GM12878 (cell line): ENCODE measurements at regions not wholly inside any gene's neighbourhood (a gene's known extent, or its start where the extent isn't known, plus 50 kb on each side); places are given as distances from the start of the nearest gene placed in this dataset.

Experiments used
- CREB1 ChIP-seq: IDR thresholded peaks from 2 replicates; pipeline ENCODE4 v1.6.1; 2012; ENCODE audit warnings: low read depth, mild to moderate bottlenecking, inconsistent platforms
- MYC ChIP-seq: IDR thresholded peaks from 2 replicates; pipeline ENCODE4 v1.6.1; 2011; ENCODE audit warnings: mild to moderate bottlenecking, low read length, moderate library complexity, inconsistent platforms; ENCODE audit not compliant: insufficient read depth, insufficient replicate concordance, insufficient read length, severe bottlenecking
- POLR2AphosphoS5 ChIP-seq: IDR thresholded peaks from 2 replicates; pipeline ENCODE4 v1.6.1; 2011; ENCODE audit warnings: mild to moderate bottlenecking, low read length, inconsistent platforms
- RAD21 ChIP-seq: IDR thresholded peaks from 2 replicates; pipeline ENCODE4 v1.6.1; 2011; ENCODE audit warnings: mild to moderate bottlenecking, low read depth, low read length, moderate library complexity; ENCODE audit not compliant: insufficient read depth
- TF ChIP-seq, protein P1 (sequence below), 3 experiments: IDR thresholded peaks in 2 of 3; conservative IDR thresholded peaks in 1 of 3; 2 replicates each; pipeline ENCODE4 v1.5.1; 2011; ENCODE audit warnings: low read depth in 3 of 3, low read length in 3 of 3, mild to moderate bottlenecking in 3 of 3, control low read depth in 2 of 3, moderate library complexity in 2 of 3, inconsistent platforms in 1 of 3, mixed read lengths in 1 of 3; ENCODE audit not compliant: control insufficient read depth in 2 of 3, insufficient read depth in 1 of 3; ENCODE audit errors: extremely low read depth in 1 of 3

DNA sequence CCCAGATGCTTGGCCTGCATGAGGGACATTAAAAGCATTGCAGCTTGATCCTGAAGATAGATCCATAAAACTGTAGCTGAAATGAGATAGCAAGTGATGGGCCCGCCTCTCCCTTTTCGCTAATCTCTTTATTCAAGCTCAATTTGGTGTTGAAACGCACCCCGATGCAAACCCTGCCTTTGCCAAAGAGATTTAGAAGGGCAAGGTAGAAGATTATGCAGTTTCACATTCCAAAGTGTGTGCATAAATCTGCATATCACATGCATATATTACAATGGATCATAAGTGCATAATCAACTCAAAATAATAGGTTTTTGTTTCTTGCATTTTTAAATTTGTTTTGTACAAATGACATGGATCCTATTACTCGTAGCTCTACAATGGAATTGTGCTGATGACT is 80.1 kb upstream of the SHANK2 start:
- TF ChIP-seq RAD21: no peak
- no peak for TF ChIP-seq POLR2AphosphoS5
- TF ChIP-seq MYC: no peak
- no peak for TF ChIP-seq CREB1
- TF ChIP-seq, protein P1, sequence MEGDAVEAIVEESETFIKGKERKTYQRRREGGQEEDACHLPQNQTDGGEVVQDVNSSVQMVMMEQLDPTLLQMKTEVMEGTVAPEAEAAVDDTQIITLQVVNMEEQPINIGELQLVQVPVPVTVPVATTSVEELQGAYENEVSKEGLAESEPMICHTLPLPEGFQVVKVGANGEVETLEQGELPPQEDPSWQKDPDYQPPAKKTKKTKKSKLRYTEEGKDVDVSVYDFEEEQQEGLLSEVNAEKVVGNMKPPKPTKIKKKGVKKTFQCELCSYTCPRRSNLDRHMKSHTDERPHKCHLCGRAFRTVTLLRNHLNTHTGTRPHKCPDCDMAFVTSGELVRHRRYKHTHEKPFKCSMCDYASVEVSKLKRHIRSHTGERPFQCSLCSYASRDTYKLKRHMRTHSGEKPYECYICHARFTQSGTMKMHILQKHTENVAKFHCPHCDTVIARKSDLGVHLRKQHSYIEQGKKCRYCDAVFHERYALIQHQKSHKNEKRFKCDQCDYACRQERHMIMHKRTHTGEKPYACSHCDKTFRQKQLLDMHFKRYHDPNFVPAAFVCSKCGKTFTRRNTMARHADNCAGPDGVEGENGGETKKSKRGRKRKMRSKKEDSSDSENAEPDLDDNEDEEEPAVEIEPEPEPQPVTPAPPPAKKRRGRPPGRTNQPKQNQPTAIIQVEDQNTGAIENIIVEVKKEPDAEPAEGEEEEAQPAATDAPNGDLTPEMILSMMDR (IDR thresholded peaks at IDR 0.05 in 2 of 3, conservative IDR thresholded peaks at IDR 0.05 in 1 of 3; ENCODE audit: control insufficient read depth in 2 of 3, extremely low read depth in 1 of 3, insufficient read depth in 1 of 3, low read depth in 3 of 3, low read length in 3 of 3): no peak
